Spleen (tissue), 7 donors: ENCODE measurements at regions not wholly inside any gene's neighbourhood (a gene's known extent, or its start where the extent isn't known, plus 50 kb on each side); places are given as distances from the start of the nearest gene placed in this dataset.
"Not testable (repeated sequence)": the region's sequence is repeated elsewhere in the genome, so short reads cannot be mapped to it uniquely, and the experiment has no call there.

ENCODE experiments used
- CTCF ChIP-seq, 11 experiments: fragments of 200-600 bp in 7 of 11; fragments of 450-650 bp in 4 of 11; sonication (generic) in 4 of 11; IDR thresholded peaks in 8 of 11; conservative IDR thresholded peaks in 3 of 11; 1 replicate in 7 of 11; 2 replicates in 4 of 11; pipeline versions ENCODE4 v1.4.0 to v1.8.0; 2016 to 2021; ENCODE audit warnings: antibody characterized with exemption in 11 of 11, inconsistent platforms in 4 of 11, mild to moderate bottlenecking in 1 of 11
- POLR2A ChIP-seq, 3 donors: fragments of 450-650 bp; IDR thresholded peaks; one replicate each; pipeline ENCODE4 v1.5.1; 2017; ENCODE audit warnings: antibody characterized with exemption in 3 of 3, mild to moderate bottlenecking in 1 of 3
- donor health status: DM: no; HTN: no; CAD: no; lungs with moderate emphysema.
- donor health status: DM: no; HTN: no; CAD: no.
- donor health status: DM: no; HTN: no; CAD: no.

- not testable (repeated sequence) for TF ChIP-seq CTCF (IDR thresholded peaks at IDR 0.05 in 8 of 11, conservative IDR thresholded peaks at IDR 0.05 in 3 of 11); POLR2A (IDR thresholded peaks at IDR 0.05)
Measured at GRCh38 chr1:149211757-149212420, 108.5 kb upstream of the NBPF9 start.
